H9 (cell line): ENCODE measurements at regions not wholly inside any gene's neighbourhood (a gene's known extent, or its start where the extent isn't known, plus 50 kb on each side); places are given as distances from the start of the nearest gene placed in this dataset.

ENCODE experiments used
- DNase-seq: peaks from one replicate; pipeline ENCODE4 v3.0.0-alpha.2; 2017
- H2AFZ ChIP-seq: one replicate; pipeline ENCODE4 v1.6.1; 2013; ENCODE audit warnings: mild to moderate bottlenecking, low read length, control low read depth, moderate library complexity
- H2AK5ac ChIP-seq: 2 replicates; pipeline ENCODE4 v1.6.1; 2013; ENCODE audit warnings: low read length, control low read depth, mixed read lengths; ENCODE audit not compliant: insufficient read length
- H2BK120ac ChIP-seq: one replicate; pipeline ENCODE4 v1.6.1; 2013; ENCODE audit warnings: low read depth, mild to moderate bottlenecking, low read length, control low read depth, inconsistent platforms; ENCODE audit not compliant: poor library complexity, severe bottlenecking
- H2BK12ac ChIP-seq: 2 replicates; pipeline ENCODE4 v1.6.1; 2013; ENCODE audit warnings: low read length, control low read depth, mixed read lengths, low read depth; ENCODE audit not compliant: insufficient read length
- H2BK15ac ChIP-seq: 2 replicates; pipeline ENCODE4 v1.6.1; 2013; ENCODE audit warnings: low read depth, low read length, control low read depth
- H2BK20ac ChIP-seq: one replicate; pipeline ENCODE4 v1.6.1; 2013; ENCODE audit warnings: low read depth, mild to moderate bottlenecking, low read length, control low read depth, inconsistent platforms; ENCODE audit not compliant: poor library complexity, severe bottlenecking
- H2BK5ac ChIP-seq: 2 replicates; pipeline ENCODE4 v1.6.1; 2013; ENCODE audit warnings: low read length, control low read depth, mixed read lengths; ENCODE audit not compliant: insufficient read length
- H3K14ac ChIP-seq: 2 replicates; pipeline ENCODE4 v1.6.1; 2013; ENCODE audit warnings: low read length, control low read depth; ENCODE audit not compliant: insufficient read depth
- H3K18ac ChIP-seq: 2 replicates; pipeline ENCODE4 v1.6.1; 2013; ENCODE audit warnings: low read depth, mild to moderate bottlenecking, mixed read lengths, low read length, control low read depth; ENCODE audit not compliant: insufficient read length
- H3K23ac ChIP-seq: 2 replicates; pipeline ENCODE4 v1.6.1; 2013; ENCODE audit warnings: low read length, control low read depth, mixed read lengths, low read depth; ENCODE audit not compliant: insufficient read length
- H3K23me2 ChIP-seq: 2 replicates; pipeline ENCODE4 v1.6.1; 2013; ENCODE audit warnings: low read depth, mild to moderate bottlenecking, mixed read lengths, low read length, control low read depth; ENCODE audit not compliant: insufficient read length, poor library complexity, severe bottlenecking
- H3K27ac ChIP-seq: 2 replicates; pipeline ENCODE4 v1.5.1; 2013; ENCODE audit warnings: low read length, control low read depth, mixed read lengths, low read depth; ENCODE audit not compliant: insufficient read length
- H3K27me3 ChIP-seq: 2 replicates; pipeline ENCODE4 v1.6.1; 2013; ENCODE audit warnings: low read length, control low read depth, inconsistent platforms; ENCODE audit not compliant: insufficient read depth
- H3K4ac ChIP-seq: 2 replicates; pipeline ENCODE4 v1.6.1; 2013; ENCODE audit warnings: low read depth, mild to moderate bottlenecking, control low read depth, inconsistent platforms, low read length, moderate library complexity
- H3K4me1 ChIP-seq: 2 replicates; pipeline ENCODE4 v1.6.1; 2013; ENCODE audit warnings: low read length, control low read depth, inconsistent platforms; ENCODE audit not compliant: insufficient read depth
- H3K4me2 ChIP-seq: 2 replicates; pipeline ENCODE4 v1.6.1; 2013; ENCODE audit warnings: low read length, control low read depth, mixed read lengths; ENCODE audit not compliant: insufficient read length, insufficient read depth
- H3K56ac ChIP-seq: 2 replicates; pipeline ENCODE4 v1.6.1; 2013; ENCODE audit warnings: low read depth, mild to moderate bottlenecking, mixed read lengths, low read length, control low read depth; ENCODE audit not compliant: insufficient read length
- H3K79me1 ChIP-seq: 2 replicates; pipeline ENCODE4 v1.6.1; 2013; ENCODE audit warnings: low read depth, mild to moderate bottlenecking, moderate library complexity, low read length, control low read depth, inconsistent platforms; ENCODE audit not compliant: insufficient read depth, poor library complexity, severe bottlenecking
- H3K79me2 ChIP-seq: 2 replicates; pipeline ENCODE4 v1.6.1; 2013; ENCODE audit warnings: low read length, control low read depth, inconsistent platforms; ENCODE audit not compliant: insufficient read depth
- H3K9ac ChIP-seq: 2 replicates; pipeline ENCODE4 v1.6.1; 2013; ENCODE audit warnings: low read length, control low read depth, mixed read lengths; ENCODE audit not compliant: insufficient read length; ENCODE audit errors: extremely low read depth
- H3K9me3 ChIP-seq: one replicate; pipeline ENCODE4 v1.6.1; 2013; ENCODE audit warnings: low read depth, low read length, inconsistent platforms; ENCODE audit not compliant: control insufficient read depth
- H3T11ph ChIP-seq: one replicate; pipeline ENCODE4 v1.6.1; 2013; ENCODE audit warnings: mild to moderate bottlenecking, low read length, control low read depth, inconsistent platforms
- H4K20me1 ChIP-seq: one replicate; pipeline ENCODE4 v1.6.1; 2013; ENCODE audit not compliant: control insufficient read depth, insufficient read length, insufficient read depth
- H4K5ac ChIP-seq: 2 replicates; pipeline ENCODE4 v1.6.1; 2013; ENCODE audit warnings: low read depth, mild to moderate bottlenecking, mixed read lengths, low read length, control low read depth; ENCODE audit not compliant: insufficient read length
- H4K8ac ChIP-seq: replicated peaks from 2 replicates; pipeline ENCODE4 v1.6.1; 2013; ENCODE audit warnings: low read length, control low read depth, mixed read lengths, low read depth; ENCODE audit not compliant: insufficient read length
- H4K91ac ChIP-seq: 2 replicates; pipeline ENCODE4 v1.6.1; 2013; ENCODE audit warnings: low read depth, mild to moderate bottlenecking, moderate library complexity, mixed read lengths, low read length, control low read depth; ENCODE audit not compliant: insufficient read length
- H3K27ac Mint-ChIP-seq, 3 experiments: 2 replicates in 2 of 3; 3 replicates in 1 of 3; pipeline ENCODE4 v1.8.0; 2020 to 2021; ENCODE audit warnings: mixed read lengths in 3 of 3, mild to moderate bottlenecking in 1 of 3, moderate library complexity in 1 of 3
- H3K27me3 Mint-ChIP-seq: 2 replicates; pipeline ENCODE4 v1.8.0; 2021; ENCODE audit warnings: low read depth, mild to moderate bottlenecking, moderate library complexity, mixed read lengths
- H3K36me3 Mint-ChIP-seq, 3 experiments: 2 replicates in 2 of 3; 3 replicates in 1 of 3; pipeline ENCODE4 v1.8.0; 2020 to 2021; ENCODE audit warnings: low read depth in 3 of 3, mixed read lengths in 3 of 3; ENCODE audit not compliant: insufficient read depth in 1 of 3
- H3K4me1 Mint-ChIP-seq, 2 experiments: 2 replicates each; pipeline ENCODE4 v1.8.0; 2020; ENCODE audit warnings: mixed read lengths in 2 of 2
- H3K4me3 Mint-ChIP-seq, 2 experiments: 2 replicates in 1 of 2; 3 replicates in 1 of 2; pipeline ENCODE4 v1.8.0; 2020 to 2021; ENCODE audit warnings: mild to moderate bottlenecking in 2 of 2, mixed read lengths in 2 of 2, moderate library complexity in 1 of 2
- H3K9me3 Mint-ChIP-seq, 2 experiments: 2 replicates in 1 of 2; 3 replicates in 1 of 2; pipeline ENCODE4 v1.8.0; 2020; ENCODE audit warnings: mild to moderate bottlenecking in 2 of 2, mixed read lengths in 2 of 2, moderate library complexity in 1 of 2
- WGBS: extraction: QIAGEN DNeasy Blood & Tissue Kit; methylation state at CpG from one replicate; pipeline ENCODE4 v1.1.7; 2013; ENCODE audit warnings: missing lambda C conversion rate, low lambda C conversion rate, mixed read lengths; ENCODE audit not compliant: insufficient read length; ENCODE audit errors: extremely low coverage; 5-methylcytosine and 5-hydroxymethylcytosine counted together
- TF ChIP-seq, protein P1 (sequence below): fragments of 200-600 bp; sonication (generic); conservative IDR thresholded peaks from 3 replicates; pipeline ENCODE4 v1.8.0; 2021; ENCODE audit warnings: antibody characterized with exemption, mild to moderate bottlenecking

GRCh38 chr14:97878206-97878605, 1081.0 kb downstream of the VRK1 start:
- no peak overlapping the region for H2BK12ac ChIP-seq
- no peak overlapping the region for H2BK20ac ChIP-seq
- H3K27me3 ChIP-seq = no peaks in the 10 kb centered on the region
- no peaks in the 10 kb centered on the region for H3K79me1 ChIP-seq
- TF ChIP-seq, protein P1, sequence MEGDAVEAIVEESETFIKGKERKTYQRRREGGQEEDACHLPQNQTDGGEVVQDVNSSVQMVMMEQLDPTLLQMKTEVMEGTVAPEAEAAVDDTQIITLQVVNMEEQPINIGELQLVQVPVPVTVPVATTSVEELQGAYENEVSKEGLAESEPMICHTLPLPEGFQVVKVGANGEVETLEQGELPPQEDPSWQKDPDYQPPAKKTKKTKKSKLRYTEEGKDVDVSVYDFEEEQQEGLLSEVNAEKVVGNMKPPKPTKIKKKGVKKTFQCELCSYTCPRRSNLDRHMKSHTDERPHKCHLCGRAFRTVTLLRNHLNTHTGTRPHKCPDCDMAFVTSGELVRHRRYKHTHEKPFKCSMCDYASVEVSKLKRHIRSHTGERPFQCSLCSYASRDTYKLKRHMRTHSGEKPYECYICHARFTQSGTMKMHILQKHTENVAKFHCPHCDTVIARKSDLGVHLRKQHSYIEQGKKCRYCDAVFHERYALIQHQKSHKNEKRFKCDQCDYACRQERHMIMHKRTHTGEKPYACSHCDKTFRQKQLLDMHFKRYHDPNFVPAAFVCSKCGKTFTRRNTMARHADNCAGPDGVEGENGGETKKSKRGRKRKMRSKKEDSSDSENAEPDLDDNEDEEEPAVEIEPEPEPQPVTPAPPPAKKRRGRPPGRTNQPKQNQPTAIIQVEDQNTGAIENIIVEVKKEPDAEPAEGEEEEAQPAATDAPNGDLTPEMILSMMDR = no peak
- Mint-ChIP-seq H3K27ac (no peak overlapping the region), H3K9me3 (no peaks in the 10 kb centered on the region), H3K4me3 (no peak overlapping the region), H3K27me3 (no peaks in the 10 kb centered on the region; the same call in 1 of the 2 replicates), H3K4me1 (peaks cover 19 to 20% of the 10 kb centered on the region in 2 experiments), H3K36me3 (no peaks in the 10 kb centered on the region)
- no CpG with 5 or more reads among the region's 1 CpG for WGBS
- no peak overlapping the region for H2AFZ ChIP-seq
- no peak overlapping the region for H3K23ac ChIP-seq
- H3T11ph ChIP-seq = no peak overlapping the region
- no peak overlapping the region for H3K9ac ChIP-seq
- H3K79me2 ChIP-seq = no peaks in the 10 kb centered on the region
- H2BK15ac ChIP-seq = no peak overlapping the region
- no peak overlapping the region for H3K4me2 ChIP-seq
- no peak for DNase-seq
- H2BK5ac ChIP-seq = no peak overlapping the region
- H3K14ac ChIP-seq = no peak overlapping the region
- H4K8ac ChIP-seq = no peak overlapping the region
- no peak overlapping the region for H3K56ac ChIP-seq
- no peak overlapping the region for H2BK120ac ChIP-seq
- H2AK5ac ChIP-seq = no peak overlapping the region
- H3K27ac ChIP-seq = no peak overlapping the region
- no peak overlapping the region for H3K4ac ChIP-seq
- H4K20me1 ChIP-seq = no peaks in the 10 kb centered on the region
- H3K23me2 ChIP-seq = no peaks in the 10 kb centered on the region
- no peak overlapping the region for H4K91ac ChIP-seq
- peaks cover 7% of the 10 kb centered on the region; the same call in 1 of the 2 replicates for H3K4me1 ChIP-seq
- no peak overlapping the region for H3K18ac ChIP-seq
- no peak overlapping the region for H4K5ac ChIP-seq
- no peaks in the 10 kb centered on the region for H3K9me3 ChIP-seq
